ENCODE measurements at regions not wholly inside any gene's neighbourhood (a gene's known extent, or its start where the extent isn't known, plus 50 kb on each side); places are given as distances from the start of the nearest gene placed in this dataset.
"Not testable (repeated sequence)": the region's sequence is repeated elsewhere in the genome, so short reads cannot be mapped to it uniquely, and the experiment has no call there.

DNA sequence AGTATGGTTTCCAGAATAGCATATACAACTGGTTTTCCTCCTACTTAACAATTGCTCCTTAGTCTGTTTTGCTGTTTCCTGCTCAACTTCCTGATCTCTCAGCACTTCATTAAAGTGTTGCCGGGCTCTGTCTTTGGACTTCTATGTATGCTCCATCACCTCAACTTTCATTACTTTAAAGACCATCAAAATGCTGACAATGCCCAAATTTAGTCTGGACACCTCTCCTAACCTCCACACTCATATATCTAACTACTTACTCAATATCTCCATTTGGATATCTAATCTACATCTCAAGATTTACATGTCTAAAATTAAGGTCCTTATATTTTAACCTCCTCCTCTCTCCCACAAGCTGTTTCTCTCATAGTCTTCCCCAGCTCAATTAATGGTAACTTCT is 54.4 kb upstream of the LGR5 start:
- intact Hi-C loops (cut with DNase I), result no loop called here
- no peak for DNase-seq

DNA sequence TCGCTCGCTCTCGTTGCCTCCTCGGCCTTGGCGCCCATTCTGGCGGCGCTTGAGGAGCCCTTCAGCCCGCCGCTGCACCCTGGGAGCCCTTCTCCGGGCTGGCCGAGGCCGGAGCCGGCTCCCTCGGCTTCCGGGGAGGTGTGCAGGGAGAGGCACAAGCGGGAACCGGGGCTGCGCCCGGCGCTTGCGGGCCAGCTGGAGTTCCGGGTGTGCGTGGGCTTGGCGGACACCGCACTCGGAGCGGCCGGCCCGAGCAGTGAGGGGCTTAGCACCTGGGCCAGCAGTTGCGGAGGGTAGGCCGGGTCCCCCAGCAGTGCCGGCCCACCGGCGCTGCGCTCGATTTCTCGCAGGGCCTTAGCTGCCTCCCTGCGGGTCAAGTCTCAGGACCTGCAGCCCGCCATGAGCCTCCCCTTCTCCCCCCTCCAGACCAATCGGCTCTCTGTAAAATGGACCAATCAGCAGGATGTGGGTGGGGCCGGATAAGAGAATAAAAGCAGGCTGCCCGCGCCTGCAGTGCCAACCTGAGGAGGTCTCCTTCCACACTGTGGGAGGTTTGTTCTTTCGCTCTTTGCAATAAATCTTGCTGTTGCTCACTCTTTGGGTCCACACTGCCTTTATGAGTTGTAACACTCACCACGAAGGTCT is 62.8 kb upstream of the LGR5 start:
- intact Hi-C loops (cut with DNase I), result not testable (repeated sequence)
- peak in 2 of 10 donors; percentile 63 to 75 for DNase-seq

DNA sequence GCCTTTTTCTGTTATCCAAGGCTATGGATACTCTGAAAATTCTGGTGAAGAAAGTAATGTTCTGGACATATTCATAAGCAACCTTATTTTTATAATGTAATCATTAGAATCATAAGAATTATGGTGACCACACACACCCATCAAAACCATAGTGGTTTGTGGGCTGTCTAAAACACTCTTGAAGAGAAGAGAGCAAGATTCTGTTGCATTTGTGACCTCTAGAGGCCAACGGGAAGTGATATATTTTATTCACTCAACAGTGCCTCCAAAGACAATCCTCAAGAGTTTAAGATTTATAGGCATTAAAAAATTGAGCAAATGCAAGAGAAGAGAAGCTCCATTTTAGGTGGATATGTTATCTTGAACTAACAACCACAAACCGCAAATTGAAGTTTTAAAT is 68.5 kb upstream of the LGR5 start:
- intact Hi-C loops (cut with DNase I), result no loop called here
- no peak for DNase-seq

DNA sequence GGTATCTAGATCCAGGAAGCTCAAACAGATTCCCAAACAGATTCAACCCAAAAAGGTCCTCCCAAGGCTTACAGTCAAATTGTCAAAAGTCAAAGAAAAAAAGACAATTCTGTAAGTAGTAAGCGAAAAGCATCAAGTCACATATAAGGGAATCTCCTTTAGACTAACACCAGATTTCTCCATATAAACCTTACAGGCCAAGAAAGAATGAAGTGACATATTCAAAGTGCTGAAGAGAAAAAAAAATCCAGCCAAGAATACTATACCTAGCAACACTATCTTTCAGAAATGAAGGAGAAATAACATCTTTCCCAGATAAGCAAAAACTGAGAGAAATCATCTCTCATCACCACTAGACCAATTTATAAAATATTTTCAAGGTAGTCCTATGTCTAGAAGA is 79.6 kb upstream of the LGR5 start:
- intact Hi-C loops (cut with DNase I), result no loop called here
- DNase-seq, result no peak

DNA sequence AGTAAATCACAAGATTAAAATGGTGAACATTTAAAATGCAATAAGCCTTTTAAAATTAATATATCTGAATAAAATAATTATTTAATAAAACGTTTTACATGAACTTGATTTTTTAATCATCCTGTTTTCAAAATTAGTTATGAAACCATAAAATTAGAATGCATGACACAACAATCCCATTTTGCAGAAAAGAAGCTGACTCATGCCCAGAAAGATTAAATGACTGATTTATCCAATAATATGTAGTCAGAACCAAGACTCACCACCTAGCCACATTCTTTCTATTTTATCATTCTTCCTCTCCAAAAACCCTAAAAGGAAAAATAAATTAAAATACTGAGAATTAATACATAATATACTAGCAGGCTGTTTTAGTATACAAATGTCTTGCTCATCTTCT is 83.0 kb upstream of the LGR5 start:
- DNase-seq, result no peak
- intact Hi-C loops (cut with DNase I), result no loop called here

DNA sequence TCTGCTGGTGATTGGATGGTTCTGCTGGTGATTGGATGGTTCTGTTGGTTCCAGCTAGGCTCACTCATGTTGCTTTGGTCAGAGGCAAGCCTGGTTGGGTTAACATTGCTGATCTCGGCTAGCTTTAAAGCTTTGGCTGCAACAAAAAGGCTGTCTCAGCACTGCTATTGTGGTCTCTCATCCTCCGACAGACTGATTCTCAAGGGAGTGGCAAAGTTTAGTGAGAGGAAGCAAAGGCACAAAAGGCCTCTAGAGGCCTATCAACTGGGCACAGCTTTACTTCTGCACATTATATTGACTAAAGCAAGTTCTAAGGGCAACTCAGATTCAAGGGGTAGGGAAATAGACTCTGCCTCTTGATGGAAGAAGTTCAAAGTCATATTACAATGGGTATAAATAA is 84.7 kb upstream of the LGR5 start:
- no peak for DNase-seq
- intact Hi-C loops (cut with DNase I), result no loop called here

DNA sequence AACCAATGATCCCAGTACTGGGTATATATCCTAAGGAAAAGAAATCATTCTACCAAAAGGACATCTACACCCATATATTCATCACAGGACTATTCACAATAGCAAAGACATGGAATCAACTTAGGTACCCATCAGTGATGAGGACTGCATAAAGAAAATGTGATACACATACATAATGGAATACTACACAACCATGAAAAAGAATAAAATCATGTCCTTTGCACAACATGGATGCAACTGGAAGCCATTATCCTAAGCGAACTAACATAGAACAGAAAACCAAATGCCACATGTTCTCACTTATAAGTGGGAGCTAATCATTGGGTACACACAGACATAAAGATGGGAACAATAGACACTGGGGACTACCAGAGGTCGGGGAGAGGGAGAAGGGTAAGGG is 86.0 kb upstream of the LGR5 start:
- intact Hi-C loops (cut with DNase I), result no loop called here
- DNase-seq, result no peak

DNA sequence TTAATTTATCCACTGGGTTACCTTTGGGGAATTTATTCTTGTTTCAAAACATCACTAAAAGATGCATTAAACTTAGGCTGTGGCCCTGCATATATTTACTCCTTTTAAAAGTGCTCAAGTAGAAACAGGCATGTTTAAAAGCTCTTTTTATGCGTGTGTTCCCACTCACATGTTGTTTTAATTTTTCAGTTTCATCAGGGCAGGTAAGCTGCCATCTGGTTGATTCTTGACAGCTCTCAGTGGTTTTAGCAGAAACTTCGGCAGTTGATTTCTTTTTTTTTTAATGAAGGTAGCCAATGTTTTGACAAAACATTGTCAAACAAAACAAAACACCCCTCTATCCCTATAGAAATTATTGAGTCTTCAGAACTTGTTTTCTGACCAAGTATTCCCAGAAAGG is 89.6 kb upstream of the LGR5 start:
- DNase-seq, result no peak
- intact Hi-C loops (cut with DNase I), result no loop called here

DNA sequence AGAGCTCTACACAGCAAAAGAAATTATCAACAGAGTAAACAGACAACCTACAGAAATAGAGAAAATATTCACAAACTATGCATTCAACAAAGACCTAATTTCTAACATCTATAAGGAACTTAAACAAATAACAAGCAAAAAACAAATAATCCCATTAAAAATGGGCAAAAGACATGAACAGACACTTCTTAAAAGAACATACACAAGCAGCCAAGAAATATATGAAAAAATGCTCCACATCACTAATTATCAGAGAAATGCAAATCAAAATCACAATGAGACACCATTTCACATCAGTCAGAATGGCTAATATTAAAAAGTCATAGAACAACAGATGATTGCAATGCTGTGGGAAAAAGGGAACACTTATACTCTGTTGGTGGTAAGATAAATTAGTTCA is 100.7 kb upstream of the LGR5 start:
- intact Hi-C loops (cut with DNase I), result no loop called here
- no peak for DNase-seq

DNA sequence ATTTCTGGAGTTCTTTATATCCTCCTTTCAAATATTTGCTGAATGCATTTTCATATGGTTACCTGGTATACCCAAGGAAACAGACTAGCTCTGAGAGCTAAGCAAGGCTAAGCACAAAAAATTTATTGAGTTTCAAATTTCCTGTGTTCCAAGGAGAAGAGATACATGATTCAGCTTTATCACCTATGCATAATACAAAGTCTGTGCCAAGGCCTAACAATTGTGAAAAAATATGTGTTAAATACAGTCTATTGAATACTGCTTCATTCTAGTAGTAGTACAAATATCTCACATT is 103.7 kb upstream of the LGR5 start:
- no peak for DNase-seq
- intact Hi-C loops (cut with DNase I), result no loop called here

DNA sequence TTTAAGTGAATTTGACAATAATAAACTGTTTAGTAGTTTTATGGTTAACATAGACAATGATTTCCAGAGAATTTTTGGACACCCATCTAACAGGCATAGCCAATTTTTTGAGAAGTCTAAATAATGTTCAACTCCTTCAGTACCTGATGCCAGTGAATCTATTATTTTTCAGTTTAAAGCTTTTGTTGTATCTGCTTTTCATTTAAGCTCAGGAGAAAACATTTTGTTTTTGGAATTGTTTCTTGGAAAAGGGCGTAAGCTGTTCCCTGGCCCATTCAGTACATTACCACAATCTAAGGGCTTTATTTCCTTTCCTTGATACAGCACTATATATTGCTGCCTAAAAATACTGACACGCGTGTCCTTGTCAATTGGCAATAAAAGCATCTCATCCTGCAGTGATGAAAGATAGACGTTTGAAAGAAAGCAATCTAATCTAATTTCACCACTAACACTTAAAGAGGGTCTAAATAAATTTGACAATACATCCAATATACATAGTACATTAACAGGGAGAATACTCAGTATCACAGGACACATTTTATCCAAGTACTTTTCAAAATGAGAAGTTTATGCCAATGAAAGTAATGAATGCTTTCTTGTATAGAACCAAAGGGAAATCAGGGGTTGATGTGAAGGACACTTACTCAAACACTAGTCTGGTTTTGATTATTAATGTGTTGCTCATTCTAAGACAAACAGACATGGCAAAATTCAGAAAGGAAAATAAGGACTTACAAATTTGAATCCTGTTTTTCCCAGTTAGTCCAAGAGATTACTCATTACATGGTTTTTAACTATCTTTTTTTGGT is 104.2 kb upstream of the LGR5 start:
- intact Hi-C loops (cut with DNase I), result no loop called here
- no peak for DNase-seq

DNA sequence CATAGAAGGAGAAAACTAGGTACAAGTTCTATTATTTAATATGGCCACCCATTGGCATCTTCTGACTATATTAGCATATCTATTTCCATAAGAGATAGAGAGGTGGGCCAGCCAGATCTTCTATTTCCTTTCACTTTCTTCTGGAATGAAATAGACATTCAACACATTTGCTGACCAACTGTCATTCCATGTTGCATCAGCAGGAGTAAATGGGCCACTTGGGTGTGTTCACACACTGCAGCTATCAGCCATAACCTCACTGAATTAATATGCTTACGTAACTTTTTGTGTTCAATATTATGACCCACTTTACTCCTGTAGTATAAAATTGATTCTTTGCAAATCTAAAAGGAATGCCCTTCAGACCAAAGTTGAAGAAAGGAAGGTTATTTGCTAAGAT is 106.2 kb upstream of the LGR5 start:
- intact Hi-C loops (cut with DNase I), result no loop called here
- no peak for DNase-seq

DNA sequence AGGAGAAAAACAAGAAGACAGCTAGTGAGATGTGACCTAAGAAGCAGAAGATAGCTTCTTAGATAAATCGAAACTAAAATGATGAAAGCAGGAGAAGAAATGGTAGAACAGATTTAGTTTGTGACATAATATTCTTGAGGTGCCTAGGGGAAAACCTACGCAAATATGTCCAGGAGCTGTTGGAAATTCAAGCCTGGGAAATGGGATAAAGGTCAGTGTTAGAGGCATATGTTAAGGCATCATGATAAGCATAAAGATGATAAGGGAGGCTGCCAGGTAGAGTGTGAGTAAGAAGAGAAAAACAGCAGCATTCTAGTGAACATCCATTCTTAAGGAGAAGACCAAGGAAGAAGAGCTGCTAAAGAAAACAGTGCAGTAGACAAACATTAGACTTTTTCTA is 109.6 kb upstream of the LGR5 start:
- intact Hi-C loops (cut with DNase I), result no loop called here
- DNase-seq, result no peak

DNA sequence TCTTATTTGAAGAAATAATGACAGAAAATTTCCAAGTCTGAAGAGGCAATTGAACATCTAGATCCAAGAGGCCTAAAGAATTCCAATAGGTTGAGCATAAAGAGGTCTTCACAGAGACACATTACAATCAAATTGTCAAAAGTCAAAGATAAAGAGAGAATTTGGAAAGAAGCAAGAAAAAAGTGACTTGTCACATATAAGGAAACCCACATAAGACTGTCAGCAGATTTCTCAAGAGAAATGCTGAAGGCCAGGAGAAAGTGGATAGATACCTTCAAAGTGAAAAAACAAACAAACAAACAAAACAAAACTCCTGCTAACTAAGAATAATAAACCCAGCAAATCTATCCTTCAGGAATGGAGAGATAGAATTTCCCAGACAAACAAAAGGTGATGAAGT is 118.1 kb upstream of the LGR5 start:
- DNase-seq, result no peak
- intact Hi-C loops (cut with DNase I), result no loop called here

DNA sequence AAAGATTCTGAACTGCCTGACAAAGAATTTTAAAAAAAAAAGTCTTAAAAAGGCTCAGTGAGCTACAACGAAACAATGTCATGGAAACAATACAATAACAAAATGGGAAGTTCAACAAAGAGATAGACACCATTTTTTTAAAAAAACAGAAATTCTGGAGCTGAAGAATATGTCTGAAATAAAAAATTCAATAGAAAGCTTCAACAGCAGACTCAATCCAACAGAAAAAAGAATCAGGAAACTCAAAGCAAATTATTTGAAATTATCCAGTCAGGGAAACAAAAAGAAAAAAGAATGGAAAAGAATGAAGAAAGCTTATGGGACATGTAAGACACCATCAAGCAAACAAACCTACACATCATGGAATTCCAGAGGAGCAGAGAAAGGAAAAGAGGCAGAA is 118.5 kb upstream of the LGR5 start:
- DNase-seq, result no peak
- intact Hi-C loops (cut with DNase I), result no loop called here

DNA sequence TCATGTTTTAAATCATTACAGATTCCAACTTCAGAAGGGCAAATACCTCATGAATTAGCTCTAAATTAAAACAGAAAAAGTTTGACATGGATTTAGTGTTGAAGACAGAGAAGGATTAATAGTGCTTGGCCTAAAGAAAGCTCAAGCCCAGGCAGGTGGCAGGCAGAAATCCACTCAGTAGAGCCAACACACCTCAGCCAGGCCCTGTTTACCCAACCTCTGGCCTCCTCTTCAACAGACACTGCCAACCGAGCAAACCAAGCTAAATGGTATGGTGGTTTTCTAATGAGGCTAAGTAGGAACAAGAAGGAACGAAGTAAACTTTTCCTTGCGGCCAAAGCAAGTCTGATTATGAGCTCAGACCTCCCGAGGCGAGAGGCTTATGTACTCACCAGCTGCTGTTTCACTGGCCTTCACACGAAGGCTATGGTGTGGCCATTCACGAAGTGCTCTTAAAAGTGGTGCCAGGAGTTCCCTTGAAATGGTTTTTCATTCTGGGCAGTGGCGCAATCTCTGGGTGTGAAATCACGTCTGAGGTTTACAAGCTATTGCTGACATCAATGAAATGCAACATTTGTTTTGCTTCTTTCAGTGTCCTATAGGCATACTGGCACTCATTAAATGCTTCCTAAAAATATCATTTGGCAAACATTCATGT is 124.1 kb upstream of the LGR5 start:
- intact Hi-C loops (cut with DNase I), result no loop called here
- no peak for DNase-seq

DNA sequence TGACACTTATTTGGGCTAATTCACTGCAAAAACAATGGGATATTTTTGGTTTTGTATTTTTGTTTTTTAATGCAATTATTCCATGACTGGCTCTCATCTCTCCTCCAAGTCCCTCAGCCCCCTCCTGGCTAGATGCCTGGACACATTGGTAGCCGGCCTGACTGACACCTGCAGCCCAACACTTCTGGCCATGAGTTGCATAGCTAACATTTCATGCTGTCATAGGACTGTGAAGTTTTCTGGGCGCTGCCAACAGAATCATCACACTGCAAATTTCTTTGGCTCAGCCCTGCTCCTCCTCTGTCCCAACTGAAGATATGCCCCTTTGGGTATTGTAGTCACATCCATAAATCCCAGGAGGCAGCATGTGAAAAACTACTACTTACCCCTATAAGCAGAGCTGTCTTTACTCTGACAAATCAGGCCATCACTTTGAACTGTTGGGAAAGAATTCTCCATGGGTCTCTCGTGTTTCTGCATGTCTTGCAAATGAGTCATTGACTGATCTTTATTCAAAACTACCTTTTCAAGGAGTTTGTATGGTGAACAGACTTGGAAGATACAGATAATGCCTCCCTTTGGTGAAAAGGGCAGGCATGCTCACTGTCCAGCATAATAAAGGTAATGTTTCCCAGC is 126.7 kb upstream of the LGR5 start:
- intact Hi-C loops (cut with DNase I), result no loop called here
- DNase-seq, result peak in 1 of 10 donors; percentile 63

DNA sequence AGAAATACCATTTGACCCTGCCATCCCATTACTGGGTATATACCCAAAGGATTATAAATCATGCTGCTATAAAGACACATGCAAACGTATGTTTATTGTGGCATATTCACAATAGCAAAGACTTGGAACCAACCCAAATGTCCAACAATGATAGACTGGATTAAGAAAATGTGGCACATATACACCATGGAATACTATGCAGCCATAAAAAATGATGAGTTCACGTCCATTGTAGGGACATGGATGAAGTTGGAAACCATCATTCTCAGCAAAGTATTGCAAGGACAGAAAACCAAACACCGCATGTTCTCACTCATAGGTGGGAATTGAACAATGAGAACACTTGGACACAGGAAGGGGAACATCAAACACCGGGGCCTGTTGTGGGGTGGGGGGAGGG is 128.0 kb upstream of the LGR5 start:
- DNase-seq; intact Hi-C loops (cut with DNase I): not testable (repeated sequence)

DNA sequence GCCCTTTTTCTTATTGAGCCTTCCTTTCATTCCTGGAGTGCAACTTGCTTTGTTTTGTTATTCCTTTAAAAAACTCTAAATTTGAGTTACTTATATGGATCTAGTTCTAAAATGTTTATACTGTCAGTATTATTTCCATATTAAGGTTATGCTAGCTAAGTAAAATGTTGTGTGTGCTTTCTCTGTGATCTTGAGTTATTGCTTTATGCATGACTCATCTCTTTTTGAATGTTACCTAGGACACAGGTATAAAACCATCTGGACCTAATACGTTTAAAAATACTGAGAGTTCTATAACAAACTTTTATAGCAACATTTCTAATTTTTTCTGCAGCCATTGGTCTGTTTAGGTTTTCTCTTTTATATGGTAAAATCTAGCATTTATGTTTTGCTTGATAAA is 132.8 kb upstream of the LGR5 start:
- intact Hi-C loops (cut with DNase I), result no loop called here

DNA sequence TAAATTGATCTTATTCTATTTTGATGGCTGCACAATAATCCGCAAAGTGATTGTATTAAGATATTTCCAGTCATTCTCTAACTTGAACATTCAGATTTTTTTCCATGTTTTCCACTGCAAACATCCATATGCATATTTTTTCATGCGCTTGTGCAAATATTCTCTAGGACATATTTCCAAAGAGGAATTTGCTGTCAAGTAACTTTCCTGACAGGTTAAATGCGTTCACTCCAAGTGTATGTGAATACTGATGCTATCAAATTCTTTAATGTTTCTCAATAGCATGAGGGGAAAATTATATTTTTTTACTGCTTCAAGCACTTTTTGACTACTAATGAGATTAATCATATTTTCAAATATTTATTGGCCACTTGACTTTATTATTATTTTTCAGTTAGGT is 135.3 kb upstream of the LGR5 start:
- intact Hi-C loops (cut with DNase I), result no loop called here
- no peak for DNase-seq

More for the DNA sequence above, 132.8 kb upstream of the LGR5 start:
- no peak for DNase-seq

DNA sequence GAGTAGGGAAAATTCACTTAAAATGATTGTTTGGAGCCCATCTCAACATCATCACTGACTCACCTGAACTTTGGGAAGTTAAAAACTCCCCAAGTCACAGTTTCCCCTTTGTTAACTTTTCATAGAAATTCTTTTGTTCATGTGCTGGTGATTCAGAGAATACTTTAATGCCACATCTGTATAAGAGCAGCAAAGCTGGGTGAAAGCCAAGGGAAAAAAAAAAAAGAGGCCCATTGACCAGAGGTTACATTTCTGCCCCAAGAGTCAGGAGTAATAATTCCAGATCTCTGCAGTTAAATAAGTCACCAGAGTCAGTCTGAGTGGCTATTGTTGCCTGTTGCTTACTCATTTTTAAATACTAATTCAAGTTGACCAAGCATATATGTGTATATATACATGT is 136.4 kb upstream of the LGR5 start:
- DNase-seq, result no peak
- intact Hi-C loops (cut with DNase I), result no loop called here
